ENCODE measurements at regions not wholly inside any gene's neighbourhood (a gene's known extent, or its start where the extent isn't known, plus 50 kb on each side); places are given as distances from the start of the nearest gene placed in this dataset.

GRCh38 chr3:30069056-30069455 lies 537.3 kb upstream of the TGFBR2 start:
- DNase-seq (ENCODE audit: low spot score) = no peak

GRCh38 chr3:30073040-30073439 lies 533.4 kb upstream of the TGFBR2 start:
- no peak for DNase-seq (ENCODE audit: low spot score)

- no peak for DNase-seq (ENCODE audit: low spot score)
Measured at GRCh38 chr3:30073622-30074021, 532.8 kb upstream of the TGFBR2 start.

- DNase-seq (ENCODE audit: low spot score) = no peak
Measured at GRCh38 chr3:30075514-30075913, 530.9 kb upstream of the TGFBR2 start.

GRCh38 chr3:30076899-30077298 lies 529.5 kb upstream of the TGFBR2 start:
- DNase-seq (ENCODE audit: low spot score) = no peak

- no peak for DNase-seq (ENCODE audit: low spot score)
Measured at GRCh38 chr3:30077746-30078145, 528.7 kb upstream of the TGFBR2 start.

GRCh38 chr3:30078736-30079135 lies 527.7 kb upstream of the TGFBR2 start:
- DNase-seq (ENCODE audit: low spot score) = no peak

- no peak for DNase-seq (ENCODE audit: low spot score)
Measured at GRCh38 chr3:30081904-30082303, 524.5 kb upstream of the TGFBR2 start.

GRCh38 chr3:30082652-30083051 lies 523.7 kb upstream of the TGFBR2 start:
- DNase-seq (ENCODE audit: low spot score) = no peak

GRCh38 chr3:30083315-30083714 lies 523.1 kb upstream of the TGFBR2 start:
- DNase-seq (ENCODE audit: low spot score) = no peak

GRCh38 chr3:30084316-30084715 lies 522.1 kb upstream of the TGFBR2 start:
- DNase-seq (ENCODE audit: low spot score) = no peak

GRCh38 chr3:30084971-30085403 lies 521.4 kb upstream of the TGFBR2 start:
- DNase-seq (ENCODE audit: low spot score) = no peak

- DNase-seq (ENCODE audit: low spot score) = no peak
Measured at GRCh38 chr3:30085486-30085885, 520.9 kb upstream of the TGFBR2 start.

GRCh38 chr3:30091686-30092085 lies 514.7 kb upstream of the TGFBR2 start:
- no peak for DNase-seq (ENCODE audit: low spot score)

GRCh38 chr3:30097022-30097650 lies 509.3 kb upstream of the TGFBR2 start:
- DNase-seq (ENCODE audit: low spot score) = no peak

- no peak for DNase-seq (ENCODE audit: low spot score)
Measured at GRCh38 chr3:30098243-30098642, 508.2 kb upstream of the TGFBR2 start.

GRCh38 chr3:30098653-30099455 lies 507.5 kb upstream of the TGFBR2 start:
- no peak for DNase-seq (ENCODE audit: low spot score)

- no peak for DNase-seq (ENCODE audit: low spot score)
Measured at GRCh38 chr3:30102356-30102755, 504.0 kb upstream of the TGFBR2 start.

GRCh38 chr3:30103186-30103585 lies 503.2 kb upstream of the TGFBR2 start:
- no peak for DNase-seq (ENCODE audit: low spot score)

- no peak for DNase-seq (ENCODE audit: low spot score)
Measured at GRCh38 chr3:30107531-30107930, 498.9 kb upstream of the TGFBR2 start.

- DNase-seq (ENCODE audit: low spot score) = no peak
Measured at GRCh38 chr3:30112411-30112810, 494.0 kb upstream of the TGFBR2 start.

- DNase-seq (ENCODE audit: low spot score) = peak; percentile 19
Measured at GRCh38 chr3:30112902-30113484, 493.4 kb upstream of the TGFBR2 start.

- DNase-seq (ENCODE audit: low spot score) = no peak
Measured at GRCh38 chr3:30113906-30114305, 492.5 kb upstream of the TGFBR2 start.
